Left ventricle myocardium inferior (tissue), 1 donor: ENCODE measurements at regions not wholly inside any gene's neighbourhood (a gene's known extent, or its start where the extent isn't known, plus 50 kb on each side); places are given as distances from the start of the nearest gene placed in this dataset.

Experiments
- DNase-seq: peaks from one replicate; pipeline ENCODE4 v3.0.0-alpha.2; 2020
- H3K27ac ChIP-seq: fragments of 200-600 bp; replicated peaks from 2 replicates; pipeline ENCODE4 v1.8.0; 2021
- H3K27me3 ChIP-seq: fragments of 200-600 bp; 2 replicates; pipeline ENCODE4 v1.8.0; 2021; ENCODE audit warnings: low read depth
- H3K36me3 ChIP-seq: fragments of 200-600 bp; 2 replicates; pipeline ENCODE4 v1.8.0; 2021
- H3K4me1 ChIP-seq: fragments of 200-600 bp; 2 replicates; pipeline ENCODE4 v1.8.0; 2021
- H3K4me3 ChIP-seq: fragments of 200-600 bp; 2 replicates; pipeline ENCODE4 v1.8.0; 2021; ENCODE audit warnings: mild to moderate bottlenecking, moderate library complexity
- H3K9me3 ChIP-seq: fragments of 200-600 bp; replicated peaks from 2 replicates; pipeline ENCODE4 v1.8.0; 2021
- intact Hi-C: fragments of 100-400 bp; cut with micrococcal nuclease; formaldehyde crosslinking; loops from one replicate; pipeline ENCODE4 v1.11.0; 2022
- TF ChIP-seq, protein P1 (sequence below): fragments of 200-600 bp; IDR thresholded peaks from 2 replicates; pipeline ENCODE4 v1.8.0; 2021; ENCODE audit warnings: antibody characterized with exemption, mild to moderate bottlenecking, borderline replicate concordance
- donor health status: DM: no; HTN: yes; CAD: no; lungs with severe emphysema.

DNA sequence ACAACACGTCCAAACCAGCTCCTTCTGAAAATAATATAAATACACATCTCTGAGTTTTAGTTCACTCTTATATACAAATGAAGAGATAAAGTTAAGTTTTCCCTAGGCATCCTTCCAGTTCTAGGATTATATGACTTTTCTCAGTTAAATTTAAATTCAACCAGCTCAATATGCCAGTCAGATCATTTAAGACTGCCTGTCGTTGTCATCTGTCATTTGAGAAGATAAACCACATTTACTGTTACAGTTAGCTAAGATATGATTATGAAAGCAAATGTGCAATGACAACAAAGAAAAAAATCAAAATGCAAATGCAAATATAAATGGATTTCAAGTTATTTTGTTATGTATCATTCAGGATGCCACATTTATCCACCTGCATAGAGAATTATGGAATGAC is 671.7 kb upstream of the GOT2 start:
- no peaks in the 10 kb centered on the region for H3K4me1 ChIP-seq
- TF ChIP-seq, protein P1, sequence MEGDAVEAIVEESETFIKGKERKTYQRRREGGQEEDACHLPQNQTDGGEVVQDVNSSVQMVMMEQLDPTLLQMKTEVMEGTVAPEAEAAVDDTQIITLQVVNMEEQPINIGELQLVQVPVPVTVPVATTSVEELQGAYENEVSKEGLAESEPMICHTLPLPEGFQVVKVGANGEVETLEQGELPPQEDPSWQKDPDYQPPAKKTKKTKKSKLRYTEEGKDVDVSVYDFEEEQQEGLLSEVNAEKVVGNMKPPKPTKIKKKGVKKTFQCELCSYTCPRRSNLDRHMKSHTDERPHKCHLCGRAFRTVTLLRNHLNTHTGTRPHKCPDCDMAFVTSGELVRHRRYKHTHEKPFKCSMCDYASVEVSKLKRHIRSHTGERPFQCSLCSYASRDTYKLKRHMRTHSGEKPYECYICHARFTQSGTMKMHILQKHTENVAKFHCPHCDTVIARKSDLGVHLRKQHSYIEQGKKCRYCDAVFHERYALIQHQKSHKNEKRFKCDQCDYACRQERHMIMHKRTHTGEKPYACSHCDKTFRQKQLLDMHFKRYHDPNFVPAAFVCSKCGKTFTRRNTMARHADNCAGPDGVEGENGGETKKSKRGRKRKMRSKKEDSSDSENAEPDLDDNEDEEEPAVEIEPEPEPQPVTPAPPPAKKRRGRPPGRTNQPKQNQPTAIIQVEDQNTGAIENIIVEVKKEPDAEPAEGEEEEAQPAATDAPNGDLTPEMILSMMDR = no peak
- DNase-seq = no peak
- H3K27ac ChIP-seq = no peak overlapping the region
- H3K9me3 ChIP-seq = peaks cover 11% of the 10 kb centered on the region
- no peaks in the 10 kb centered on the region for H3K36me3 ChIP-seq
- no peaks in the 10 kb centered on the region for H3K27me3 ChIP-seq
- intact Hi-C loops = no loop called here
- no peak overlapping the region for H3K4me3 ChIP-seq

DNA sequence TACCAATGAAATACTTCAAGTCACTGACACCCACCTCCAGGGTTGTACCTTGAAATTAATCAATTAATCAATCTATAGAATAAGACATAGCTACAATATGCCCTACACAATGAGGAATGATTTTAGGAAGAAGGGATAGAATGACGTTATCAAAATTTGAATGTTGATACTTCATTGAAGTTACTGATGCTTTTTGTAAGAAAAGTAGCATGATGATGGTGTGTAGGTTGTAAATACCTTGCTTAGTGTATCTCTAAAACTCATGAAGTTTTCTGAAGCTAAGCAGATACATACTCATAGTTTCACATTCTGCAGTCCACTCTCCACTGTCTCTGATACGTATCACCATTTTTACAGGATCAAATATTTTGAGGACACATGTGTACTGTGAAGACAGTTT is 670.4 kb upstream of the GOT2 start:
- H3K27me3 ChIP-seq = no peaks in the 10 kb centered on the region
- no peaks in the 10 kb centered on the region for H3K36me3 ChIP-seq
- no peak overlapping the region for H3K27ac ChIP-seq
- H3K4me1 ChIP-seq = no peaks in the 10 kb centered on the region
- no peak overlapping the region for H3K4me3 ChIP-seq
- TF ChIP-seq, protein P1 = no peak
- no peak for DNase-seq
- H3K9me3 ChIP-seq = peaks cover 11% of the 10 kb centered on the region
- intact Hi-C loops = no loop called here

DNA sequence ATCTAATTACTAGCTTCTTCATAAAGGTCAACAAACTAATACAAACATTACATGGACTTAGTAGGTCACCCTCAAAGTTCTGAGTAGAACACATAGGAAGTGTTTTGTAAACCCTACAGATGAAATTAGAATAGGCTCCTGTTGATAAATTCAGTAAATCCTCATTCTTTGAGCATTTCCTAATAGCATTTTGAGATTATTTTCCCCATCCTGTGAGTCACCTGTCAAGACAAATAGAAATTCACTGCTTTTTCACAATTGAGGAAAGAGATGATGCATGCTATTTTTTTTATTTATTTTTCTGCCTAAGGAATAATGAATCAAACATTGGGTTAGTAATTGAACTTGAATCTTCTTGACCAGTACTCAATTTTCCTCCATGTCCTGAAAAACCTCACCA is 666.7 kb upstream of the GOT2 start:
- no peaks in the 10 kb centered on the region for H3K27me3 ChIP-seq
- TF ChIP-seq, protein P1 = no peak
- DNase-seq = no peak
- H3K27ac ChIP-seq = no peak overlapping the region
- no peaks in the 10 kb centered on the region for H3K9me3 ChIP-seq
- H3K4me3 ChIP-seq = no peak overlapping the region
- intact Hi-C loops = no loop called here
- H3K36me3 ChIP-seq = no peaks in the 10 kb centered on the region
- H3K4me1 ChIP-seq = no peaks in the 10 kb centered on the region

DNA sequence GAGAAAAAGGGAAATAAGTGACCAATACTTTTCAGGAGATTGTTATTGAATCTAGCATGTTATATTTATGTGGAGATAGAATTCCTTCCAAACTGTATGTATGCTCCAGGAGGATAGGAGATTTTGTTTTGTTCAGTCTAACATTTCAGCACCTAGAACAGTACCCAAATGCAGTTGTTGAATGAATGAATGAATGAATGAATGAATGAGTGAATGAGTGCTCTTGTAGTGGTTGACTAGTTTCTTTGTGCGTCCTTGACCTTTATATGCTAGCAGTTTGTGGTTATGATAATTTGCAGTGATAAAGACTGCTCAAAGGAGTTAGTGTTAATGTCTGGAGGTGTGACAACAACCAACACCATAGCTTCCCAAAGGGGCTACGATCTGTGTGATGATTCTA is 663.5 kb upstream of the GOT2 start:
- Histone ChIP-seq H3K36me3 (no peaks in the 10 kb centered on the region), H3K27ac (no peak overlapping the region), H3K4me3 (no peak overlapping the region), H3K4me1 (no peaks in the 10 kb centered on the region), H3K9me3 (no peaks in the 10 kb centered on the region), H3K27me3 (no peaks in the 10 kb centered on the region)
- intact Hi-C loops = no loop called here
- TF ChIP-seq, protein P1 = no peak
- no peak for DNase-seq

DNA sequence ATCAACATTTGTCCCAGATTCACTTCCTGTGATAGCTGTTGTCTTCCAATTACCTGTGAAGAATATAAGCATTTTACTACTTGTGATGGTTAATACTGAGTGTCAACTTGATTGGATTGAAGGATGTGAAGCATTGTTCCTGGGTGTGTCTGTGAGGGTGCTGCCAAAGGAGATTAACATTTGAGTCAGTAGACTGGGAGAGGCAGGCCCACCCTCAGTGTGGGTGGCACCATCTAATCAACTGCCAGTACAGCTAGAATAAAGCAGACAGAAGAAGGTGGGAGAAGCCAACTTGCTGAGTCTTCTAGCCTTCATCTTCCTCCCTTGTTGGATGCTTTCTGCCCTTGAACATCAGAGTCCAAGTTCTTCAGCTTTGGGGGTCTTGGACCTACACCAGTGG is 660.4 kb upstream of the GOT2 start:
- no peak overlapping the region for H3K27ac ChIP-seq
- DNase-seq = no peak
- H3K36me3 ChIP-seq = no peaks in the 10 kb centered on the region
- TF ChIP-seq, protein P1 = no peak
- intact Hi-C loops = no loop called here
- H3K27me3 ChIP-seq = no peaks in the 10 kb centered on the region
- no peak overlapping the region for H3K4me3 ChIP-seq
- no peaks in the 10 kb centered on the region for H3K4me1 ChIP-seq
- no peaks in the 10 kb centered on the region for H3K9me3 ChIP-seq

DNA sequence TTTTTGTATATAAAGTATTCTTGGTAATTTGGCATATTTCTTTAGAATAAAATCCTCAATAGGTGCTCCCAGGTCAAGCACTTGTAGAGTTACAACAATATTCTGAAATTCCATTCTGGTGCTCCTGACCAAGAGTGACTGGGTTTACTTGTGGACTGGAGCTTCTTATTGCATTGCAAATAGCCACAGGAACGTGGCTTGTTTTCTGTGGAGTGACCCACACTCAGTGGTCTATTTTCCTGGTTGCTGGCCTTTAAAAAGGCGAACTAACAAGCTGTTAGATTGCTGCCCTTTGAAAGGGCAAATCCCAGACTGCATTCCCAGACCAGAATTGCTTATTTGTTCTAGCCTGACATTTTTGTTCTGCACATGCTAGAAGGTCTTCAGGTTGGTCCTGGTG is 658.8 kb upstream of the GOT2 start:
- DNase-seq = no peak
- Histone ChIP-seq H3K36me3 (no peaks in the 10 kb centered on the region), H3K9me3 (no peaks in the 10 kb centered on the region), H3K27ac (no peak overlapping the region), H3K27me3 (no peaks in the 10 kb centered on the region), H3K4me1 (no peaks in the 10 kb centered on the region), H3K4me3 (no peak overlapping the region)
- TF ChIP-seq, protein P1 = no peak
- intact Hi-C loops = no loop called here
